HG02840 (cell line): ENCODE measurements at regions not wholly inside any gene's neighbourhood (a gene's known extent, or its start where the extent isn't known, plus 50 kb on each side); places are given as distances from the start of the nearest gene placed in this dataset.
"Not testable (repeated sequence)": the region's sequence is repeated elsewhere in the genome, so short reads cannot be mapped to it uniquely, and the experiment has no call there.

Source experiments
- ATAC-seq: cut with Tn5 transposase; IDR thresholded peaks from one replicate; pipeline ENCODE4 v1.9.1; 2021; ENCODE audit warnings: mild to moderate bottlenecking, moderate library complexity, moderate number of reproducible peaks; ENCODE audit not compliant: unreplicated experiment, low FRiP score

DNA sequence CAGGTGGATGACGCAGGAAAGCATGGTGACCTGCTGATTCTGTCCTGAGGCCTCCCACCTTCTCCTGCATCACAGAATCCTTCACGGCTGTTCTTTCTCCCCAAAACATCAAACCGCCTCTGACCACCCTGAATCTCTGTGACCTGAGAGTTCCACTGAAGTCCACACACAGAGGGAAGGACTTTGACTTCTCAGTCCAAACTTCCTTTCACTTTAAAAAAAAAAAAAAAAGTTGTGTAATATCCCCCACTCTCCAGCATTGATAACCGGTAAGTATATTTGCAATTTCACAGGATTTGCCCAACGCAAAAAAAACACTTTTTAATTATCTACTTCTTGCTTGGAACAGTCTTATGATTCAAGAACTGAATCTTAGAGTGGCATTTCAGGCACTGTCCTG is 259.5 kb upstream of the IRS2 start:
- ATAC-seq = no peak

GRCh38 chr13:110045202-110045601 is 258.8 kb upstream of the IRS2 start:
- no peak for ATAC-seq

GRCh38 chr13:110044551-110045111 is 258.2 kb upstream of the IRS2 start:
- ATAC-seq = no peak

GRCh38 chr13:110042253-110042950 is 256.0 kb upstream of the IRS2 start:
- ATAC-seq = no peak

- not testable (repeated sequence) for ATAC-seq
These were observed 255.3 kb upstream of the IRS2 start for GRCh38 chr13:110041638-110042037.

DNA sequence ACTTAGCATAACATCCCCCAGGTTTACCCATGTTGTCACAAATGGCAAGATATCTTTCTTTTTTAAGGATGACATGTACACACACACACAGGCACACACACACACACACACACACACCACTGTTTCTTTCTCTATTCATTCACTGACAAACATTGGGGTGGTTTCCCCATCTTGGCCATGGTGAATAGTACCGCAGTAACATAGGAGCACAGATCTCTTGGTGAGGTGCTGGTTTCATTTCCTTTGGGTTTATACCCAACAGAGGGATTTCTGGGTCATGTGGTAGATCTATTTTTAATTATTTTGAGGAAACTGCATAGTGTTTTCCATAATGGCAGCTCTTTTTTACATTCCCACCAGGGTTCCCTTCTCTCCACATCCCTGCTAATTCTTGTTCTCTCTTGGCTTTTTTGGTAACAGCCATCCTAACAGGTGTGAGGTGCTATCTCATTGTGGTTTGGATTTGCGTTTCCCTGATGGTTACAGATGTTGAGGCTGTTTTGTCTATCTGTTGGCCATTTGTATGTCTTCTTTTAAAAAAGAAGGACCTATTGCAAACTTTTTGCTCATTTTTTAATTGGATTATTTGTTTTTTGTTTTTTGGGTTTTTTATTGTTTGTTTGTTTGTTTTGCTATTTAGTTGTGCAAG is 251.7 kb upstream of the IRS2 start:
- ATAC-seq = no peak

- no peak for ATAC-seq
These were observed 249.7 kb upstream of the IRS2 start for GRCh38 chr13:110036060-110036459.

GRCh38 chr13:110034031-110034549 is 247.7 kb upstream of the IRS2 start:
- no peak for ATAC-seq

- ATAC-seq = no peak
These were observed 246.6 kb upstream of the IRS2 start for GRCh38 chr13:110032969-110033368.

DNA sequence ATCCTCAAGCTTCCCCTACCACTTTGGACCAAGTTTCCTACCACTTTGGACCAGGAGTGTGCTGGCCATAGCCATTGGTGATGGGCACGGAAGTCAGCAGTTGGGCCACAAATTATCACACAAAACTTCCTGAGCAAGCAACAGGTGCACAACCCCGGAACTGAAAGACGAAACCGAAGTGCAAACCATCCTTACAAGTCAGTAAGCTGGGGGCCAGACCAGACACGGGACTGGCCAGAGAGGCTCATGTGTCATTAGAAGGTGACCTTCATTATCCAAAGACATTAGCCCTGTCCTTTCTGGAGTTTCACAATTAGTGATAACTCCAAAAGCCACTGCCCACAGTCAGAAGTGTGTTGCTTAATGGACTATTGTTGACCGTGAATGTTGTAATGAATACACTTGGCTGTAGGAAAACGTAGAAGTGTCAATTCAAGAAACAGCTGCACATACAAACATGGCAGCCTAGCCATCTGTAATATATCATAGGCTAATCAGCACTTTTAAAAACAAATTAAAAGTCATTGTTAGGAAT is 244.1 kb upstream of the IRS2 start:
- no peak for ATAC-seq

GRCh38 chr13:110028838-110029621 is 242.6 kb upstream of the IRS2 start:
- no peak for ATAC-seq

- ATAC-seq = no peak
These were observed 241.9 kb upstream of the IRS2 start for GRCh38 chr13:110028311-110028710.

GRCh38 chr13:110027470-110028240 is 241.3 kb upstream of the IRS2 start:
- ATAC-seq = no peak

- ATAC-seq = no peak
These were observed 238.2 kb upstream of the IRS2 start for GRCh38 chr13:110024645-110024980.

DNA sequence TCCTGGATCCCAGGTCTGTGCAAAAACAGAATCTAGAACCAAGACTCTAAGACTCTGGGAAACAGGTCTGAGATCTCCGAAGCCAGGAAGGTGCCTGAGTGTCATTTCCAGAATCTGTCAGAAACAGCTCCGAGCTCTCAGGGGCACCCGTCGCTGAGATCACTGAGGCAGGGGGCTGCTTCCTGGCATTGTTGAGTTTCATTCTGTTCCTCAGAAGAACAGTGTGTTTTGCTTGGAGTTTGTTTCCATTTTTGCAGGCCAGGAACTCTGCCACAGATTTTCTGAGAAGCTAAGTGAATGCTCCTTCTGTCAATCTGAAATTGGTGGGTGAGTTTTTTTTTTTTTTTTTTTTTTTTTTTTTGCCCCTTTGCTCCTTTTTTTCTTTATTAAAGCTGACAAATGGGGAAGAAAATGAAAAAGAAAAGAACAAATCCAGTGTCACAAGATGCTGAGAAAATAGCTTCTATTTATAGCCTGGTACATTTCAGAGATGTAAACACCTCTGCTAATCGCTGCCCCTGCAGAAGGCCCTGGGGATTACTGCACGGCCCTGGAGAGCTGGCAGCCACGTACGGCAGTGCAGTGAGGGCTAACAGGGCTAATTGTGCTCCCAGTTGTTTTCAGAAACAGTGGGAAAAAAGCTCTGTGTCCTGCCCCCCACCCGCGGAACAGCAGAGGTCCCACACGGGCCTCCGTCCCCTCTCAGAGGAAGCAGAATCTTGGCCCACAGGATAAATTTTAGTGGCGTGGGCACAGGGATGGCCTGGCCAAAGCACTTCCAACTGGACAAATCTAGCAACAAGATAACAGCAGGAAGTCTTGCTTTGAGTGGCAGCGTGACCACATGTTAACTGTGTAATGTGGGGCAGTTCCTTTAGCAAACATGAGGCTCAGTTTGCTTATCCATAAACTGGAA is 237.6 kb upstream of the IRS2 start:
- ATAC-seq = no peak

DNA sequence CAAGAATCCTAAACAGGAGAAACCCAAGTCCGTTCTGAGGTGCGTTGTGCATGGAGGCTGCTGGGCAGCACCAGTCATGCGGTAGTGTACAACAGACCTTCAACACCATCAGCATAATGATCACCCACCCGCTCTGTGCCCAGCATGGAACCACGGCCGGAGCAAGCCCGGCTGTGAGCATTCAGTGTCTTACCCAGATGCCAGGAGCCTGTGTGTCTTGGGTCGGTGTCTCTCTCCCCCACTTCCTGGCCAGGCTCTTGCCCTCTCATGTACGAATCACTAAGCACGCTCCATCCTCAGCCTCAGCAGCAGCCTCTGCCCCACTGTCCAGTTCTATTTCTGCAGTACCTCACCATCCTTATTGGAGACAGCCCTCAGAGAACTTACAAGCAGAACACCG is 231.6 kb upstream of the IRS2 start:
- no peak for ATAC-seq

DNA sequence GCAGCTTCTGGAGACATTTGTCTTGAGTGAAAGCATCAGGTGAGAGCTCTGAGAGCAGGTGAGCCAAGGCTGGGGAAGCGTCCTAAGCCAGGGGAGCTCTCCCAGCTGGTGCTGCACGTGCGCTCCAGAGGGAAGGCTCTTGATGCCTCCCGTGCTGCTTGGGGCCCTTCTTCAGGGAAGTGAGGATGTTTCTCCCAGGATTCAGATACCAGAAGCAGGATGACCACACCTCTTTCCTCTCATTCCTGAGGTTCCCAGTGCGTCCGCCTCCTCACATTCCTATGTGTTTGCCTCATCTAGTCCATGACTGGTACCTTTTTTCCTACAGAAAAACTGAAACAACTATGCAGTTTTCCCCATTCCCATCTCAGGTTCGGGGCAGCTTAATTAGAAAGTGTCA is 231.0 kb upstream of the IRS2 start:
- ATAC-seq = no peak

DNA sequence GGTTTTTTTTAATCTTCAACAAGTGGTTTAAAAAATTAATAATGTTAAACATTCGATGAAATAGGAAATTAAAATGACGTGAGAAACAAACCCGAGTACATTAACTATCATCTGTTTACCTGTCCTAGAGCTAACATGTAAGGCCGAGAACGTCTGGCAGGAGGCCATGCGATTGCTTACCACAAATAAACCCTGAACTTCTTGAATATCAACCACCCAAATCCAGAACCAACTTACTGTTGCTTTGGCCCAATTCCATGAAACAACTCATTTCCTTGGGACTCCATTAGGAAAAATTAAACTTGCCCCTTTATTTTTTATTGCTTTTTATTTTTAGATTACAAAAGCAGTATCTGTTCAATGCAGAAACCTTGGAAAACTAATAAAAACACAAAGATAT is 228.9 kb upstream of the IRS2 start:
- no peak for ATAC-seq

GRCh38 chr13:110014719-110015118 is 228.3 kb upstream of the IRS2 start:
- no peak for ATAC-seq
